ENCODE measurements at regions not wholly inside any gene's neighbourhood (a gene's known extent, or its start where the extent isn't known, plus 50 kb on each side); places are given as distances from the start of the nearest gene placed in this dataset.
"Not testable (repeated sequence)": the region's sequence is repeated elsewhere in the genome, so short reads cannot be mapped to it uniquely, and the experiment has no call there.

GRCh38 chr6:133088931-133089695, 152.0 kb upstream of the EYA4 start:
- ChIA-PET POLR2A (no interaction called here), CTCF (no interaction called here)
- no peak for DNase-seq (ENCODE audit: extremely low spot score)
- TF ChIP-seq CTCF (IDR thresholded peaks at IDR 0.05; ENCODE audit: control extremely low read depth, extremely low read depth, low read depth, missing control alignments): no peak

- DNase-seq (ENCODE audit: extremely low spot score): no peak
- ChIA-PET POLR2A (no interaction called here), CTCF (interaction anchor here (1.6 kb wide), 1 partner anchor 12 kb away, joined by 9 read pairs; no protein-coding TSS in a partner anchor)
- no peak for TF ChIP-seq CTCF (IDR thresholded peaks at IDR 0.05; ENCODE audit: control extremely low read depth, extremely low read depth, low read depth, missing control alignments)
Observed at GRCh38 chr6:133092199-133092598, 149.0 kb upstream of the EYA4 start.

- no peak for DNase-seq (ENCODE audit: extremely low spot score)
- CTCF ChIA-PET: interaction anchor here (1.6 kb wide), 1 partner anchor 11 kb away, joined by 9 read pairs; no protein-coding TSS in a partner anchor
Observed at GRCh38 chr6:133092771-133093170, 148.4 kb upstream of the EYA4 start.

GRCh38 chr6:133093211-133093610, 147.9 kb upstream of the EYA4 start:
- CTCF ChIA-PET: interaction anchor here (1.6 kb wide), 1 partner anchor 11 kb away, joined by 9 read pairs; no protein-coding TSS in a partner anchor
- POLR2A ChIA-PET; DNase-seq (ENCODE audit: extremely low spot score): not testable (repeated sequence)

More at GRCh38 chr6:133092771-133093170, 148.4 kb upstream of the EYA4 start:
- POLR2A ChIA-PET: no interaction called here
- TF ChIP-seq CTCF (IDR thresholded peaks at IDR 0.05; ENCODE audit: control extremely low read depth, extremely low read depth, low read depth, missing control alignments): no peak

- CTCF ChIA-PET: interaction anchor here (1.6 kb wide), 1 partner anchor 17 kb away, joined by 3 read pairs; no protein-coding TSS in a partner anchor
- DNase-seq (ENCODE audit: extremely low spot score): no peak
- TF ChIP-seq CTCF (IDR thresholded peaks at IDR 0.05; ENCODE audit: control extremely low read depth, extremely low read depth, low read depth, missing control alignments): no peak
- POLR2A ChIA-PET: no interaction called here
Observed at GRCh38 chr6:133093956-133094355, 147.2 kb upstream of the EYA4 start.

GRCh38 chr6:133097208-133097607, 143.9 kb upstream of the EYA4 start:
- ChIA-PET CTCF (interaction anchor here (1.0 to 1.5 kb wide), 2 partner anchors 11 to 49 kb away, joined by 3 read pairs; no protein-coding TSS in a partner anchor), POLR2A (no interaction called here)
- no peak for DNase-seq (ENCODE audit: extremely low spot score)
- no peak for TF ChIP-seq CTCF (IDR thresholded peaks at IDR 0.05; ENCODE audit: control extremely low read depth, extremely low read depth, low read depth, missing control alignments)

- ChIA-PET CTCF (no interaction called here), POLR2A (no interaction called here)
- no peak for DNase-seq (ENCODE audit: extremely low spot score)
- no peak for TF ChIP-seq CTCF (IDR thresholded peaks at IDR 0.05; ENCODE audit: control extremely low read depth, extremely low read depth, low read depth, missing control alignments)
Observed at GRCh38 chr6:133099573-133099972, 141.6 kb upstream of the EYA4 start.

Data from GM10248 (cell line).